PFSK-1 (cell line): ENCODE measurements at regions not wholly inside any gene's neighbourhood (a gene's known extent, or its start where the extent isn't known, plus 50 kb on each side); places are given as distances from the start of the nearest gene placed in this dataset.

Source experiments
- FOXP2 ChIP-seq: optimal IDR thresholded peaks from 2 replicates; pipeline ENCODE3; 2011; ENCODE audit warnings: borderline replicate concordance, control low read depth, inconsistent platforms; ENCODE audit not compliant: insufficient read depth; ENCODE audit errors: extremely low read length, extremely low read depth
- POLR2AphosphoS5 ChIP-seq: IDR thresholded peaks from 2 replicates; pipeline ENCODE4 v1.6.1; 2012; ENCODE audit warnings: low read depth, mild to moderate bottlenecking, control low read depth, low read length, moderate library complexity
- REST ChIP-seq, 2 experiments: IDR thresholded peaks; 2 replicates each; pipeline versions ENCODE4 v1.6.1 to v1.8.0; 2011 to 2012; ENCODE audit warnings: low read depth in 2 of 2, low read length in 2 of 2, control low read depth in 1 of 2, inconsistent platforms in 1 of 2, mild to moderate bottlenecking in 1 of 2, moderate library complexity in 1 of 2; ENCODE audit not compliant: insufficient read depth in 1 of 2
- SIN3A ChIP-seq: IDR thresholded peaks from 2 replicates; pipeline ENCODE4 v1.6.1; 2012; ENCODE audit warnings: mild to moderate bottlenecking, low read length, moderate library complexity, borderline replicate concordance; ENCODE audit not compliant: insufficient read depth
- TAF1 ChIP-seq: IDR thresholded peaks from 2 replicates; pipeline ENCODE4 v1.6.1; 2012; ENCODE audit warnings: low read length, control low read depth, borderline replicate concordance; ENCODE audit not compliant: insufficient read depth

- no peak for TF ChIP-seq TAF1
- TF ChIP-seq REST (IDR thresholded peaks at IDR 0.05; ENCODE audit: insufficient read depth in 1 of 2, low read depth in 2 of 2, low read length in 2 of 2), result no peak
- no peak for TF ChIP-seq SIN3A
- TF ChIP-seq FOXP2, result no peak
- TF ChIP-seq POLR2AphosphoS5, result no peak
Observed at GRCh38 chr2:215532844-215533243, 97.0 kb upstream of the FN1 start.

GRCh38 chr2:215531284-215531683 lies 95.4 kb upstream of the FN1 start:
- TF ChIP-seq POLR2AphosphoS5 (no peak), SIN3A (no peak), REST (IDR thresholded peaks at IDR 0.05; ENCODE audit: insufficient read depth in 1 of 2, low read depth in 2 of 2, low read length in 2 of 2) (no peak), TAF1 (no peak), FOXP2 (no peak)

GRCh38 chr2:215530191-215530968 lies 94.5 kb upstream of the FN1 start:
- no peak for TF ChIP-seq SIN3A
- no peak for TF ChIP-seq FOXP2
- no peak for TF ChIP-seq POLR2AphosphoS5
- TF ChIP-seq REST (IDR thresholded peaks at IDR 0.05; ENCODE audit: insufficient read depth in 1 of 2, low read depth in 2 of 2, low read length in 2 of 2), result no peak
- TF ChIP-seq TAF1, result no peak

- no peak for TF ChIP-seq REST (IDR thresholded peaks at IDR 0.05; ENCODE audit: insufficient read depth in 1 of 2, low read depth in 2 of 2, low read length in 2 of 2)
- TF ChIP-seq SIN3A, result no peak
- no peak for TF ChIP-seq FOXP2
- no peak for TF ChIP-seq POLR2AphosphoS5
- no peak for TF ChIP-seq TAF1
Observed at GRCh38 chr2:215529271-215529670, 93.4 kb upstream of the FN1 start.
